ENCODE measurements at regions not wholly inside any gene's neighbourhood (a gene's known extent, or its start where the extent isn't known, plus 50 kb on each side); places are given as distances from the start of the nearest gene placed in this dataset.

GRCh38 chr6:125558241-125558843 is 191.1 kb upstream of the HEY2 start:
- no peaks in the 10 kb centered on the region for H3K36me3 ChIP-seq
- no peak for TF ChIP-seq CTCF (IDR thresholded peaks at IDR 0.05)
- no peak overlapping the region for H3K27ac ChIP-seq
- peaks cover 0 to 7% (median 0%) of the 10 kb centered on the region in 4 donors for H3K27me3 ChIP-seq
- DNase-seq = no peak
- H3K4me1 ChIP-seq = no peaks in the 10 kb centered on the region
- WGBS, 2 donors = 26 to 32% methylated on average over 7 of the region's 7 CpGs
- no peak for ATAC-seq
- intact Hi-C loops (cut with DNase I) = no loop called here
- no peak overlapping the region for H3K4me3 ChIP-seq
- no peaks in the 10 kb centered on the region for H3K9me3 ChIP-seq
- FAIRE-seq = no peak

- ATAC-seq (peak in 1 of 4 donors; percentile 30), FAIRE-seq (no peak), DNase-seq (no peak)
- 19 to 23% methylated on average over 3 of the region's 3 CpGs for WGBS, 2 donors
- no peaks in the 10 kb centered on the region for H3K36me3 ChIP-seq
- intact Hi-C loops (cut with DNase I) = no loop called here
- no peak for TF ChIP-seq CTCF (IDR thresholded peaks at IDR 0.05)
- no peaks in the 10 kb centered on the region for H3K9me3 ChIP-seq
- H3K27me3 ChIP-seq = peaks cover 0 to 6% (median 0%) of the 10 kb centered on the region in 4 donors
- H3K4me3 ChIP-seq = no peak overlapping the region
- no peak overlapping the region for H3K27ac ChIP-seq
- H3K4me1 ChIP-seq = no peaks in the 10 kb centered on the region
Observed at GRCh38 chr6:125558907-125559306, 190.5 kb upstream of the HEY2 start.

GRCh38 chr6:125562156-125562555 is 187.3 kb upstream of the HEY2 start:
- no peaks in the 10 kb centered on the region for H3K36me3 ChIP-seq
- FAIRE-seq (no peak), DNase-seq (no peak), ATAC-seq (no peak)
- no peaks in the 10 kb centered on the region for H3K9me3 ChIP-seq
- no peak overlapping the region for H3K4me3 ChIP-seq
- no peak for TF ChIP-seq CTCF (IDR thresholded peaks at IDR 0.05)
- no peaks in the 10 kb centered on the region for H3K27me3 ChIP-seq
- H3K4me1 ChIP-seq = no peaks in the 10 kb centered on the region
- no peak overlapping the region for H3K27ac ChIP-seq
- intact Hi-C loops (cut with DNase I) = no loop called here
- 91 to 98% methylated on average over 1 of the region's 1 CpG for WGBS, 2 donors

- ATAC-seq = no peak
- 67 to 78% methylated on average over 5 of the region's 5 CpGs for WGBS, 2 donors
- intact Hi-C loops (cut with DNase I) = no loop called here
Observed at GRCh38 chr6:125564941-125565340, 184.5 kb upstream of the HEY2 start.

More at GRCh38 chr6:125564941-125565340, 184.5 kb upstream of the HEY2 start:
- H3K36me3 ChIP-seq = no peaks in the 10 kb centered on the region
- no peak for DNase-seq
- FAIRE-seq = no peak
- H3K4me3 ChIP-seq = no peak overlapping the region
- no peaks in the 10 kb centered on the region for H3K27me3 ChIP-seq
- no peak overlapping the region for H3K27ac ChIP-seq
- no peaks in the 10 kb centered on the region for H3K9me3 ChIP-seq
- no peaks in the 10 kb centered on the region for H3K4me1 ChIP-seq
- no peak for TF ChIP-seq CTCF (IDR thresholded peaks at IDR 0.05)
